Activated naive CD4-positive, alpha-beta T cell treated with Interleukin-2 at 50 U/mL for 16 hours (primary cell): ENCODE measurements at regions not wholly inside any gene's neighbourhood (a gene's known extent, or its start where the extent isn't known, plus 50 kb on each side); places are given as distances from the start of the nearest gene placed in this dataset.
"Not testable (repeated sequence)": the region's sequence is repeated elsewhere in the genome, so short reads cannot be mapped to it uniquely, and the experiment has no call there.

Experiments
- DNase-seq: peaks from one replicate; pipeline ENCODE4 v3.0.0-alpha.2; 2020

DNA sequence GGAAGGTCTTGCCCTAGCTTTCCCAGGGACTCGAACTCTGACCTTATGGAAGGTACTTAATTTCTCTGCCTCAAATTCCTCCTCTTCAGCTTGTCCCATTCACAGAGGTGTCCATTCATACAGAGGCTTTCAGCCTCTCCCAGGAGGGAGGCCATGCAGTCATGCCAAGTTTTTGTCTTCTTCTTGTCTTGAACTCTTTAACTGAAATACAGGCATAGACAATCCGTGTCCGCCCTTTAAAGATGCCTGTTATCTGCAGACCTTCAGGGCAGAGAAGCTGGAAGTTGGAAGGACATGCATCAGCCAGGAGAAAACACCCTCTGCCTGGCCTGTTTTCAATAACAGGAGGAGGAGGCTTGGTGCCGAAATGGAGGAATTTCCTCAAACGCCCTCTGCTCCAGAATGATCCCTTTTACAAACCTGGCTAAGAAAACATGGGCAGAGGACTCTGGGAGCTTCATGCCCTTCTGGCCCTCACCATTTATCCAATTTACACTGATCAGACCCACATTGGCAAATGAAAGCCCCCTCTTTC is 308.3 kb downstream of the MYCN start:
- DNase-seq, result no peak

- no peak for DNase-seq
These were observed 307.2 kb downstream of the MYCN start for GRCh38 chr2:16247326-16248122.

DNA sequence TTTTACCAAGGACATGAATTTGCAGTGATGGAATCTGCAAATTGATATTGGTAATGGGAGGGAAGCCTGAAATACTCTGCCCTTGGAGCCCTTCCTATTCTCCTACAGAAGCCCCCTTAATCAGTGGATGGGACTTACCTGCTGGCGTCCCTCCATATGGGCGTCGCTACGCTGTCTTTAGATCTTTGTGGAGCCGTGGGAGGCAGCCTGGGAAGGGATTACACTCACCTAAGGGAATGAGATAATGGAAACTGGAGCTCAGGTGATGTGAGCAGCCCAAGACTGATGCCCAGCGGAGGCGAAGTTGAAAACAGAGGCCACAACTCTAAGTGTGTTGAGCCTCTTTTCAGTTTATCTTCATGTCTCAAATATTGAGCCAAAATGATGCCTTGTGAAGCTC is 306.6 kb downstream of the MYCN start:
- no peak for DNase-seq

DNA sequence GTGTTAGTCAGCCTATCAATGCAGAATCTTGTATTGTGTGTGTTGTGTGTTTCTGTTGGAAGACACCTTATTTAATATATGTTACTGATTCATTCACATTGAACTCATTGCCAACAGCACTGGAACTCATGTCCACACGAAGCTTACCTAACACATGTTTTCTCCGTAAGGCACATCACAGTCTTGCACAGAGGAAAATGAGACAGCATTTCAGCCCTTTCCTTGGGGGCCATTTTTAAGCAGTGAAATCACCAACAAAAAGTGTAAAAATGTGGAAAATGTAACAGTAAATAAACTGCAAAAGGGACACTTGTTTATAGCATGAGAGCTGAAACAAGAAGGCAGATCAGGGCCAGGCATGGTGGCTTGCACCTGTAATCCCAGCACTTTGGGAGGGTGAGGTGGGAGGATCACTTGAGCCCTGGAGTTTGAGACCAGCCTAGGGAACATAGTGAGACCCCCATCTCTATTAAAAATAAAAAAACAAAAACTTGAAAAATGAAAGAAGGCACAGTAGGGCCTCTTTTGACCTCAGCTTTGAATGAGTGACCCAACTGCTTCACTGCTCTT is 306.0 kb downstream of the MYCN start:
- no peak for DNase-seq

GRCh38 chr2:16245481-16246054 is 305.2 kb downstream of the MYCN start:
- DNase-seq, result no peak

DNA sequence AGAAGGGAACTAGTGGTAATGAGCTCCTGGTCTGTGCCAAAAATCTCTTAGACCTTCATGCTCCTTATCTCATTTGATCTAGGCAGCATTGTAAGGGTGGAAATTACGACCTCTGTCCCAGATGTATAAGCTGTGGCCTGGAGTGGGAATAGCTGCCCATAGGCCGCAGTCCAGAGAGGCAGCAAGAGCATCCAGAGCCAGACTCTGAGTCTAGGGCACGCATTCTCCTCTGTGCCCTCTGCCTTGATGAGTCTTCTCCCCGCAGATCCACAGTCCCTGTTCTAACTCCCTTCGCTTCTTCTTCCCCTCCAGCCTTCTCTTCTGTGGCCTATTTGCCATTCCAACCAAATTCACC is 304.6 kb downstream of the MYCN start:
- DNase-seq, result no peak

GRCh38 chr2:16244153-16244965 is 304.0 kb downstream of the MYCN start:
- DNase-seq, result no peak

- DNase-seq, result no peak
These were observed 303.2 kb downstream of the MYCN start for GRCh38 chr2:16243411-16243996.

DNA sequence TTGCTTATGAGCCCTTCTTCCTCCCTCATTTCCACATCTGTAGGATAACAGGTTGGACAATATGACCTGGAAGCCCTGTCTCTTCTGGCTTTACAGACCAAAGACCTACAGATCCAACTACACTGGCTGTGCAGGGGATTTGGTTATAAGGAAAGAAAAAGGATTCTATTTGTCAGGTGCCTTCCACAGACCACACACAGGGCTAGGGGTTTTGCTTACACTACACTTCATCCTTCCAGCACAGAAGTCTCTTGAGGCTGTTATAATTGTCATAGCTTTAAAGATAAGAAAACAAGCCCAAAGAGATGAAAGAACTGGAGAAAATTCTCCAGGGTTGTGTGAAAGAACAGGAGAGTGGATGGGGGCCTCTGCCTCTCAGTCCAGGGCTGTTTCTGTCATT is 302.6 kb downstream of the MYCN start:
- DNase-seq, result no peak

DNA sequence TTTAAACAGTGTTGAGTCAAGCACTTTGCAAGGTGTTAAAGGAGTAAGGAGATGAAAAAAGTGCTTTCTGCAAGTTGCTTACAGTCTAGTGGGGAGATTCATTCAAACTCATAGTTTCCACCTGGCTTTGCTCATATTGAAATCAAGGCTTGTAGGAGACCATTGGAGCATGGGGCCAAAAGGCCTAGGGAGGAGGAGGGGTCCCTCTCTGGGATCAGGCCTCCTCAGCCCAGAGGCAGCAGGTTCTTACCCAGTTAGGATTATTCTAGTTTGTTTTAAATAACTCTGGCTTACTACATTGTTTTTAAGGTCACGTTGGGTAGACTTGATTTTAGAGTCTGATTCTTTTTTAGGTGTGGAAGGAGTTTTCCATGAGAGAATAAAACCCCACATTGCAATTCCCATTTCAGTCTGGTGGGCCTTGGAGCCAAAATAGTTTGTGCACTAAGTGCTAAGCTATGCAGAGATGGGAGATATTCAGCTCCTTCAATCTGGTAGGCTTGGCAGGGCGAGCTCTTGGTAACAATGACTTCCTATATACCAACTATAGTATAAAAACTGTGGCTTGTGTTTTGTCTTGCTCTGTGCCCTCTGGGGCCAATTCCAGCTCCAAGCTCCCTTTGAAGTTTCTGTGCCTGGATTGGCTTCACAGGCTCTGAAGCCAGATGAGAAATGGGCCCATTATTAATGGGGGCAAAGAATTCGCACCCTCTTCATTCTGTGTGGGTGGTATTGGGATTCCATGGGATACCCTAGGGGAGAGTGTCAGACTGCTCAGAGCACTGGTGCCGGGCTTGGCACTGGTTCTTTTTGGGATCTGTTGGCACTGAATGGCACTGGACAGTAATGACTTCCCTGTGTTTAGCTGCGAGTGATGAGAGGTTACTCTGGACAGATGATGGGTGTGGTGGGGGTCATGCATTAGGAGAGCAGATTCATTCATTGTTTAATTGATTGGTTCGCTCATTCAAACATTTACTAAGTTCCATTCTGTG is 301.1 kb downstream of the MYCN start:
- DNase-seq, result no peak

GRCh38 chr2:16240402-16240801 is 300.1 kb downstream of the MYCN start:
- DNase-seq, result no peak

DNA sequence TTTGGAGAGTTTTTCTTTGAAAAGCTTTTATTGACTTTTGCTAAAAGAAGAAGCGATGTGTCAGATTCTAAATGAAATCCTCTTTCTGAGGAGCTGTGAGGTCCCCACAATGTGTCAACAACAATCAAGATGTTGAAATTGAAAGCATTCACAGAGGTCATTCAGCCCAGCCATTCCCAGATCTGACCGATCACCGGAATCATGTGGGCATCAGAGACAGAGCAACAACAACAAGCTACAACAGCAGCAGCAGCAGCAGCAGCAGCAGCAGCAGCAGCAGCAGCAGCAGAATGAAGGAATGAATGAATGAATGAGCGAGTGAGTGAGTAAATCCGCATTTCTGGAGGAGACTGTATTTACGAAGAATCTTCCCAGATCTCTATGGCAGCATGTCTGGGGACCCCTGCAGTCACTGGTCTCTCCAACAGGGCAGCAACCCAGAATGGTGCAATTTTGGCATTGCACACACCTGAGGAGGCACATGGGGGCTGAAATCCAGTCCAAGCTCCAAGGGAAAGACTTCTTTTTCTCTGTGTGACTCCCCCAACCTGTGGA is 299.0 kb downstream of the MYCN start:
- no peak for DNase-seq

GRCh38 chr2:16238786-16239185 is 298.4 kb downstream of the MYCN start:
- DNase-seq, result no peak

DNA sequence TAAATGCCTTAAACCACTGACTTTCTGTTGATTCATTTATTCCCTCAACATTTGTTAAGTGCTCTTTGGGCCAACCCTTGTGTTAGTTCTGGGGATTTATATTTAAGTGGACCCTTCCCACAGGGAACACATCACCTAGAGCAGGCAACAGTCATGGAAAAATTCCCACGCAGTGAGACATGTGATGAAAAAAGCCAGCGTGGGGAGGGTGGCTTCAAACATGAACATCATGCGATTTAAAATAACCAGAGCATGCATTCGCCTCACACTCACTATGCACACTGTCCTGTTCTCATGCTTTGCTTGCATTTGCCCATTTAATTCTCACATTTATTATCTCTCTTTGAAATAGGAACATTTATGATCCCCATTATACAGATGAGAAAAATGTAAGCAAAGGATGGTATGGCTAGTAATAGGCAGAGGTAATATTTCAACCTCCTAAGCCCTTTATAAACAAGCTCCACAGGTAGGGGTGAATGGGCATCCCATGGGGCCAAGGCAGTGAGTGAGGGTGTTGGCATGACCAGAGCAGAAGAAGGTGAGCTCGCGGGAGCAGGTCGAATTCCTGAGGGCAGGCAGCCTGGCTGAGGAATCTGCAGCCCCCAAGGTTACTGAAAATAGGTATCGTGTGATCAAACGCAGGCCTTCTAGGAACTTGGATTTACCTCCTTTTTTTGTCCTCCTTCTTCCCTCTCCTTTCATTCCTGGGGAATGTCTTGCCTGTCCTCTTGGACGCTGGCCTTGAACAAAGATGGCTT is 297.8 kb downstream of the MYCN start:
- DNase-seq, result no peak

DNA sequence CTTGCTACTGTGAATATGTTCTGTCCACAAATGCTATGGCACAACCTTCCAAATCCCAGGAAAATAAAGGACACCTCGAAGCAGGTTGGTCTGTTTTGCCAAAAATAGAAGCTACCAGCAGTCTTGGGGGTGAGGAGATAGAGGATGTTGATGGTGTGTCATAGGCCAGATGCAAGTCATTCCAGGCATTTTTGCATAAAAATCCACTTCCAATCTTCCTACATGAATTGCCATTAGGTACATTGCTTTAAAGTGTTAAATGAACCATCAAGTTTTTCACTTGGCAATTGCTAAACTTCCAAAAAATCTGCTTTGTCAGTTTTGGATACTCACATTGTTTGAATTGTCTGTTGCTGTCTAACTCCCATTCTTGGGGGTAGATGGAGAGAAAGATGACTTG is 295.4 kb downstream of the MYCN start:
- no peak for DNase-seq

DNA sequence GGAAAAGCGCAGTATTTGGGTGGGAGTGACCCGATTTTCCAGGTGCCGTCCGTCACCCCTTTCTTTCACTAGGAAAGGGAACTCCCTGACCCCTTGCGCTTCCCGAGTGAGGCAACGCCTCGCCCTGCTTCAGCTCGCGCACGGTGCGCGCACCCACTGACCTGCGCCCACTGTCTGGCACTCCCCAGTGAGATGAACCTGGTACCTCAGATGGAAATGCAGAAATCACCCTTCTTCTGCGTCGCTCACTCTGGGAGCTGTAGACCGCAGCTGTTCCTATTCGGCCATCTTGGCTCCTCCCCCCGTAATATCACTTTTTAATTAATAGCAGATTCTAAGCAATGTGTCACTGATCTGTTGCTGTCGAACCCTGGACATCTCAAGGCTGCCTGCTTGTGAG is 294.9 kb downstream of the MYCN start:
- not testable (repeated sequence) for DNase-seq

GRCh38 chr2:16228951-16229350 is 288.6 kb downstream of the MYCN start:
- no peak for DNase-seq

GRCh38 chr2:16228471-16228870 is 288.1 kb downstream of the MYCN start:
- DNase-seq, result no peak

DNA sequence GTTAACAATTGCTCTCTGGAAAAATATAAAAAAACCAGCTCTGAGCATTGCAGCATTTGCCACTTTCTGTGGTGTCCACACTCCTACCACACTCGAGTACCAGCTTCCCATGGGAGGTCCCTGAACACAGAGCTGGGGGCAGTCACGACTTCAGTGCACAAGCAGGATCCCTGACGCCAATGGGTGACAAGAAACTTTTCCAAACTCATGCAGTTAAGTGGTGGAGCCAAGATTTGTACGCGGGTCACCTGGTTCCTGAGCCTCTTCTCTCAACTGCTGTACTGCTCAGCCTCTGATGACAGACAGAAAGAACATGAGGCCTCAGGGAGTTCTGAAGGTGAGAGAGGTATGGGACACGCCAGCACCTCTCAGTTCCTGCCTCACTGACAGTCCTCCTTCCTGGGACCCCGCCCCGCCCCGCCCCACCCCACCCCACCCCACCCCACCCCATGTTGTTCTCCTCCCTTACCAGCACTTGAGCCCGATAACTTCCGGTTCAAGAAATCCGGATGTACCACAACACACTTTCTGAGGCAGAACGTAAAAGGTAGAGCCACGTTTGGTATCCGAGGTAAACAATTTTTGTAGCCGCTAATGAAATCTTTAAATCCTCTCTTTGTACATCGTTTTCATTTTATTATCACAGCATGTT is 287.6 kb downstream of the MYCN start:
- DNase-seq, result no peak
